Thoracic aorta (tissue), 2 donors: ENCODE measurements at regions not wholly inside any gene's neighbourhood (a gene's known extent, or its start where the extent isn't known, plus 50 kb on each side); places are given as distances from the start of the nearest gene placed in this dataset.

Experiments used
- ATAC-seq: fragments of 150-250 bp; one replicate; pipeline ENCODE4 v1.8.0; 2017; ENCODE audit warnings: low read depth; ENCODE audit not compliant: insufficient number of reproducible peaks, low FRiP score
- DNase-seq: peaks from one replicate; pipeline ENCODE4 v3.0.0-alpha.2; 2020; ENCODE audit warnings: low spot score
- H3K27ac ChIP-seq, 2 donors: fragments of 200-600 bp; sonication (generic); 1 replicate in 1 of 2; 2 replicates in 1 of 2; pipeline ENCODE4 v1.5.1; 2016; ENCODE audit warnings: mild to moderate bottlenecking in 2 of 2, moderate library complexity in 2 of 2
- H3K27me3 ChIP-seq: fragments of 200-600 bp; sonication (generic); replicated peaks from 2 replicates; pipeline ENCODE4 v1.6.0; 2016; ENCODE audit warnings: mild to moderate bottlenecking; ENCODE audit not compliant: insufficient read depth
- H3K36me3 ChIP-seq: fragments of 200-600 bp; sonication (generic); one replicate; pipeline ENCODE4 v1.5.1; 2016
- H3K4me1 ChIP-seq, 2 donors: fragments of 200-600 bp; sonication (generic); 1 replicate in 1 of 2; 2 replicates in 1 of 2; pipeline versions ENCODE4 v1.5.1 to v1.6.0; 2016; ENCODE audit warnings: low read depth in 2 of 2, mild to moderate bottlenecking in 1 of 2; ENCODE audit not compliant: control insufficient read depth in 1 of 2
- H3K4me3 ChIP-seq: fragments of 200-600 bp; sonication (generic); 2 replicates; pipeline ENCODE4 v1.5.1; 2016; ENCODE audit warnings: mild to moderate bottlenecking
- H3K9me3 ChIP-seq: fragments of 200-600 bp; sonication (generic); 2 replicates; pipeline ENCODE4 v1.5.1; 2016
- TF ChIP-seq, protein P1 (sequence below): fragments of 200-600 bp; sonication (generic); IDR thresholded peaks from one replicate; pipeline ENCODE4 v1.5.1; 2019; ENCODE audit warnings: antibody characterized with exemption

DNA sequence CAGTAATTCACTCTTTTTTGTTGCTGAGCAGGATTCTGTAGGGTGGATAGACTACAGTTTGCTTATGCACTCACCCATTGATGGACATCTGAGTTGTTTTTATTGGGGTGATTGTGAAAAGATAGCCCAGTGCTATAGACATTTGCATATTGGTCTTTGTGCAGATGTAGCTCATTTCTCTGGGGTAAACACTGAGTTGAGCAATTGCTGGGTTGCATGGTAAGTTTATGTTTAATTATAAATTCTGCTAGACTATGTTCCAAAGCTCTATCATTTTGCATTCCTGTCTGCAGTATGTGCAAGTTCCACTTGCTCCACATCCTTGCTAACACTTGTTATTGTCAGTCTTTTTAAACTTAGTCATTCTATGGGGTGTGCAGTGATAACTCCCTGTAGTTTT lies 65.4 kb upstream of the RFLNA start:
- no peak overlapping the region for H3K27ac ChIP-seq
- H3K27me3 ChIP-seq = no peaks in the 10 kb centered on the region
- H3K9me3 ChIP-seq = no peaks in the 10 kb centered on the region
- DNase-seq (no peak), ATAC-seq (no peak)
- no peaks in the 10 kb centered on the region for H3K36me3 ChIP-seq
- H3K4me1 ChIP-seq = no peaks in the 10 kb centered on the region
- TF ChIP-seq, protein P1, sequence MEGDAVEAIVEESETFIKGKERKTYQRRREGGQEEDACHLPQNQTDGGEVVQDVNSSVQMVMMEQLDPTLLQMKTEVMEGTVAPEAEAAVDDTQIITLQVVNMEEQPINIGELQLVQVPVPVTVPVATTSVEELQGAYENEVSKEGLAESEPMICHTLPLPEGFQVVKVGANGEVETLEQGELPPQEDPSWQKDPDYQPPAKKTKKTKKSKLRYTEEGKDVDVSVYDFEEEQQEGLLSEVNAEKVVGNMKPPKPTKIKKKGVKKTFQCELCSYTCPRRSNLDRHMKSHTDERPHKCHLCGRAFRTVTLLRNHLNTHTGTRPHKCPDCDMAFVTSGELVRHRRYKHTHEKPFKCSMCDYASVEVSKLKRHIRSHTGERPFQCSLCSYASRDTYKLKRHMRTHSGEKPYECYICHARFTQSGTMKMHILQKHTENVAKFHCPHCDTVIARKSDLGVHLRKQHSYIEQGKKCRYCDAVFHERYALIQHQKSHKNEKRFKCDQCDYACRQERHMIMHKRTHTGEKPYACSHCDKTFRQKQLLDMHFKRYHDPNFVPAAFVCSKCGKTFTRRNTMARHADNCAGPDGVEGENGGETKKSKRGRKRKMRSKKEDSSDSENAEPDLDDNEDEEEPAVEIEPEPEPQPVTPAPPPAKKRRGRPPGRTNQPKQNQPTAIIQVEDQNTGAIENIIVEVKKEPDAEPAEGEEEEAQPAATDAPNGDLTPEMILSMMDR = no peak
- no peak overlapping the region for H3K4me3 ChIP-seq

DNA sequence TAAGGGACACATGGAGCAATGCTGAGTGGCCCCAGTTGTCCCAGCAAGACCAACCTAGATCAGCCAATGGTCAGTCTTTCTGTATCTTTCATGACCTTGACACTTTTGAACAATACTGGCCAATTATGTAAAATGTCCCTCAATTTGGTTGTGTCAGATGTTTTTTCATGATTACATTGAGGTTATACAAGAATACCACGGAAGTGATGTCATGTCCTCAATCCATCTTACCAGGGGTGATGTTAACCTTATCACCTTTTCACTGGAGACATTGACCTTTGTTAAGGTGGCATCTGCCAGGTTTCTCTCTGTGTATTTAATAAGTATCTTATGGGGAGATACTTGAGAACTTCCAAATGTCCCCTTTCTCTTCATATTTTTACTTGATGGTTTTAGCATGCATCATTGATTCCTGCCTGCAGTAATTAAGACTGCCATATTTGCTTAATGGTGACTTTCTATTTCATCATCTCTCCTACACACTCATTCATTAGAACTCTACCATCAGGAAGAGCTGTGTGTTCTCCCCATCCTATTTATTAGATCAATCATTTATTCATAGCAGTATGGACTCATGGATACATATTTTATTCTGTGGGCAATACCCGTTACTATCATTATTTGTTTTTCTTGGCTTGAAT lies 64.7 kb upstream of the RFLNA start:
- Histone ChIP-seq H3K4me3 (no peak overlapping the region), H3K27ac (no peak overlapping the region), H3K27me3 (no peaks in the 10 kb centered on the region), H3K9me3 (no peaks in the 10 kb centered on the region), H3K36me3 (no peaks in the 10 kb centered on the region), H3K4me1 (no peaks in the 10 kb centered on the region)
- DNase-seq (no peak), ATAC-seq (no peak)
- TF ChIP-seq, protein P1 = no peak

DNA sequence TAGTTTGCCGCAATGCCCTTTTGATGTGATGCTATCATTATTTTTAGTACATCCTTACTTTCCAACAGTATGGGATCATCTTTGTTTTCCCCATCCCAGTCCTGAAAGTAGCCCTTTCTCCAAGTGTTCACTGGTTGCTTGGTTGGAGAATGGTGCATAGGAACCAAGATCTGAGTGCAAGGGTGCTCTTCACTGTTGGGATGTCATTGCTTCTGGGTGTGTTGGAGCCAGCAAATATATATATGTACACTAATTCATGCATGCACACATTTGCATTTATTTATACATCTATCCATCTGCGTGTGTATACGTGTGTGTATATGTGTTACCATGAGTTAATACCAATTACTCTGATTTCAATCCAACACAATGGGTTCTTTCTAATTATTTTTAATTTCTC lies 64.1 kb upstream of the RFLNA start:
- TF ChIP-seq, protein P1 = no peak
- no peak overlapping the region for H3K27ac ChIP-seq
- no peaks in the 10 kb centered on the region for H3K4me1 ChIP-seq
- no peaks in the 10 kb centered on the region for H3K27me3 ChIP-seq
- H3K9me3 ChIP-seq = no peaks in the 10 kb centered on the region
- no peaks in the 10 kb centered on the region for H3K36me3 ChIP-seq
- ATAC-seq = no peak
- DNase-seq = no peak
- no peak overlapping the region for H3K4me3 ChIP-seq

DNA sequence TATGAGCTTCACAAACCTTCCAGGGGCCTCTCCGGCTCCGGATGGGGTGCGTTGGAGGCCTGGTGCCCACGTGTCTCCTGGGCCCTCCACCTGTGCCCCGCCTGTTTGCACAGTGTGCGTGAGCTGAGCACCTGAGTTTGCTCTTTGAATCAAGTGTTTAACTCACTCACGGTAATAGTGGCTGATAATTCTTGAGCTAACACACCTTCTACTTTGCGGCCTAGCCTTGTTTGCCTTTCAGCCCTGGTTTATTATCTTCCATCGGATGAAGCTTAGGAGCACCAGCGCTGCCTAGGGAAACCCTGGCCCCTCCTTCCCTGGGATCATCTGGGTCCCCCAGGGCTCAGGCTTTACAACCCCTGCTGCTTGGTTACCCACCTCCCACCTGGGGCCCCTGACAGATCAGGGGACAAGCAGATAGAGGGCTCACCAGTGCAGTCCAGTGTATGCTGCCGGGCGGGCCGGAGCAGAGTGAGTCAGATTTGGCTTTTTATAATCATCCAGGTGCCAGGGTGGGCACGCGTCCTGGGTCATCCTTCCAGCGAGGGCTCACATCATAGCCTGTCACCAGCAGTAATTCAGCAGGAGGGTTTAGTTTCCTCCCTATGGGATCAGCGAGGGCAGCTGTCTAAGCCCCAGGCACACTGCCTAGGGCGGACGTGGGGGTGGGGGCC lies 62.8 kb upstream of the RFLNA start:
- ATAC-seq (no peak), DNase-seq (no peak)
- no peaks in the 10 kb centered on the region for H3K27me3 ChIP-seq
- H3K9me3 ChIP-seq = no peaks in the 10 kb centered on the region
- no peaks in the 10 kb centered on the region for H3K36me3 ChIP-seq
- H3K27ac ChIP-seq = no peak overlapping the region
- H3K4me3 ChIP-seq = no peak overlapping the region
- no peaks in the 10 kb centered on the region for H3K4me1 ChIP-seq
- TF ChIP-seq, protein P1 = no peak

DNA sequence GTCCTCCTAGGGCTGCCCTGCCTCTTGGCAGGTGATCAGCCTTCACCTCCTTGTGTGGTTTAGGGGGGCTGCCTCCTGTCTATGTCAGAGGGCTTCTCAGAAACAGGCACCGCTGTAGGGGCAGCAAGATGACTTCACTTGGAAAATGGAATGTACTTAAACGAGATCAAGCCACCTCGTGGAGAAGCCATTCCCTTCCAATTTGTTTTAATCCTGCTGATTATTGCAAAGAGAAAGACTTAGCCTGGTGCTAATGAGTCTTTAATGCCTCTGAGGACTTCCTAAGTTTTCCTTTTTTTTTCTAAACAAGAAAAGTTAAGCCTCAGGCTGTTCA lies 62.3 kb upstream of the RFLNA start:
- no peaks in the 10 kb centered on the region for H3K9me3 ChIP-seq
- ATAC-seq (no peak), DNase-seq (no peak)
- no peaks in the 10 kb centered on the region for H3K36me3 ChIP-seq
- H3K4me3 ChIP-seq = no peak overlapping the region
- no peak overlapping the region for H3K27ac ChIP-seq
- no peaks in the 10 kb centered on the region for H3K4me1 ChIP-seq
- TF ChIP-seq, protein P1 = no peak
- no peaks in the 10 kb centered on the region for H3K27me3 ChIP-seq
